Ovary (tissue), 7 donors: ENCODE measurements at regions not wholly inside any gene's neighbourhood (a gene's known extent, or its start where the extent isn't known, plus 50 kb on each side); places are given as distances from the start of the nearest gene placed in this dataset.

Experiments used
- DNase-seq, 5 donors: peaks; one replicate each; pipeline ENCODE4 v3.0.0-alpha.2; 2019 to 2020
- H3K27ac ChIP-seq, 2 donors: fragments of 200-600 bp; one replicate each; pipeline versions ENCODE4 v1.5.1 to v1.8.0; 2019 to 2022
- H3K27me3 ChIP-seq: fragments of 200-600 bp; one replicate; pipeline ENCODE4 v1.8.0; 2022
- H3K36me3 ChIP-seq: fragments of 200-600 bp; sonication (generic); one replicate; pipeline ENCODE4 v1.5.1; 2019
- H3K4me1 ChIP-seq: one replicate; pipeline ENCODE4 v1.8.1; 2013; ENCODE audit warnings: mild to moderate bottlenecking, moderate library complexity; ENCODE audit not compliant: insufficient read depth
- H3K4me3 ChIP-seq: fragments of 200-600 bp; sonication (generic); one replicate; pipeline ENCODE4 v1.5.1; 2017
- H3K9me3 ChIP-seq, 2 donors: fragments of 200-600 bp in 1 of 2; sonication (generic) in 1 of 2; one replicate each; pipeline versions ENCODE4 v1.5.1 to v1.8.1; 2013 to 2019; ENCODE audit warnings: mild to moderate bottlenecking in 1 of 2, moderate library complexity in 1 of 2
- EP300 ChIP-seq: sonication (generic); formaldehyde crosslinking; IDR thresholded peaks from one replicate; pipeline ENCODE4 v1.6.1; 2017; ENCODE audit warnings: antibody characterized with exemption
- POLR2A ChIP-seq: fragments of 450-650 bp; IDR thresholded peaks from one replicate; pipeline ENCODE4 v1.6.1; 2017; ENCODE audit warnings: antibody characterized with exemption, mild to moderate bottlenecking, moderate library complexity
- WGBS, 3 donors: extraction: QIAGEN DNeasy Blood & Tissue Kit in 1 of 3; methylation state at CpG; one replicate each; pipeline versions ENCODE4 v1.1.5 to v1.1.7; 2013 to 2017; 5-methylcytosine and 5-hydroxymethylcytosine counted together
- intact Hi-C, 4 donors: fragments of 100-400 bp; cut with DNase I; formaldehyde crosslinking; loops; one replicate each; pipeline versions ENCODE4 v1.11.0 to v1.15.1; 2022 to 2023
- TF ChIP-seq, protein P1 (sequence below), 3 donors: fragments of 450-650 bp in 2 of 3; fragments of 200-600 bp in 1 of 3; IDR thresholded peaks; one replicate each; pipeline versions ENCODE4 v1.5.1 to v1.8.0; 2016 to 2022; ENCODE audit warnings: antibody characterized with exemption in 3 of 3, mild to moderate bottlenecking in 1 of 3
- donor health status: DM: no; HTN: no; CAD: no; lungs with moderate emphysema.
- donor health status: DM: no; HTN: no; CAD: no.
- donor health status: Bipolar disorder and iron deficiency.
- donor health status: DM: no; HTN: no; CAD: no.
- donor health status: DM: yes; HTN: yes; CAD: no.

DNA sequence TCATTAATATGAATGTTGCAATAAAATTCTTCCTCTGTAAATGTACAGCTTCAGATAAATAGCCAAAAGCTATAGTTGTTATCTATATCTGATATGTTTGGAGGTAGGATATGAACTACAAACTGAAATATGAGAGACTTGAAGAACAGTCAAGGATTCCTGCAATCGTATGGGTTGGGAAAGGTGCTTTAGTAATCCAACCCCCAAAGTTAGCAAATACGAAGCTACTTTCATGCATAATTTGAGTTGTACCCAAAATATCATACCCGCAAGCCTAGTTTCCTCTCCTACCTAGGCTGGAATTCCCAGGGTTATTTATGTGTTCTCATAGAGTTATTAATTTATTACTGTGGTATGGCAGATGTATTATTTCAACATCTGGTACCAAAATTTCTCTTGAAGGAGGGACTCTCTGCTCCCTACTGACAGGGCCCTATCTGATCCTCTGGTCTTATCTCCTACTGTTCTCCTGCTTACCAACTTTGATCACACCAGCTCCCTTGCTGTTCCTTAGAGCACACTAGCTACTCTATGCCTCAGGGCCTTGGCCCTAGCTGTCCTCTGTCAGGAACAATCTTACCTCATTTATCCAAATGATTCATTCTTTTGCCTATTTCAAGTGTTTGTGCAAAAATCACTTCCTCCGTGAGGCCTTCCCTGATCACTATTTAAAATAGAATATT, 140.4 kb upstream of the CCDC54 start:
- no peak for DNase-seq

DNA sequence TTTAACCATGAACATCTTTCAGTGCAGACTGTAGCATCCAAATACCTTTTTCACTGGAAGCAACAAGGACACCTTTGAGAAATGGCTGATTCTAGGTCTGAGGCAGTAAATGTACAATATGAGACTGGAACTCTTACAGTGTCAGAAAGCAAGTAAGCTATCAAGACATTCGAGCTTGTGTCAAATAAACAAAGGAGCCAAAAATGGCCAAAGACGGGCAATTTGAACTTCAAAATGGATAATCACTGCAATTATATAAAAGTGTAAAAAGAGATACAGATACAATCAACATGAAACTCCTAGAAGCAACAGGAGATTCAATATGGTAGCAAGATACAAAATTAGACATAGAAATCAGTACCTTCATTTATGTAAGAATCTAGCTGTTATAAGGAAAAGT, 138.5 kb upstream of the CCDC54 start:
- Histone ChIP-seq H3K27ac (peak overlapping the region in 1 of 2 donors; percentile 17), H3K27me3 (no peaks in the 10 kb centered on the region), H3K36me3 (no peaks in the 10 kb centered on the region), H3K4me3 (no peak overlapping the region), H3K9me3 (no peaks in the 10 kb centered on the region), H3K4me1 (peaks cover 6% of the 10 kb centered on the region)
- intact Hi-C loops = loop anchor here in 2 of 4 donors (5.0 to 10.0 kb wide), 2 partner anchors 196 to 504 kb away; no protein-coding TSS in a partner anchor
- TF ChIP-seq POLR2A (no peak), EP300 (no peak)
- TF ChIP-seq, protein P1, sequence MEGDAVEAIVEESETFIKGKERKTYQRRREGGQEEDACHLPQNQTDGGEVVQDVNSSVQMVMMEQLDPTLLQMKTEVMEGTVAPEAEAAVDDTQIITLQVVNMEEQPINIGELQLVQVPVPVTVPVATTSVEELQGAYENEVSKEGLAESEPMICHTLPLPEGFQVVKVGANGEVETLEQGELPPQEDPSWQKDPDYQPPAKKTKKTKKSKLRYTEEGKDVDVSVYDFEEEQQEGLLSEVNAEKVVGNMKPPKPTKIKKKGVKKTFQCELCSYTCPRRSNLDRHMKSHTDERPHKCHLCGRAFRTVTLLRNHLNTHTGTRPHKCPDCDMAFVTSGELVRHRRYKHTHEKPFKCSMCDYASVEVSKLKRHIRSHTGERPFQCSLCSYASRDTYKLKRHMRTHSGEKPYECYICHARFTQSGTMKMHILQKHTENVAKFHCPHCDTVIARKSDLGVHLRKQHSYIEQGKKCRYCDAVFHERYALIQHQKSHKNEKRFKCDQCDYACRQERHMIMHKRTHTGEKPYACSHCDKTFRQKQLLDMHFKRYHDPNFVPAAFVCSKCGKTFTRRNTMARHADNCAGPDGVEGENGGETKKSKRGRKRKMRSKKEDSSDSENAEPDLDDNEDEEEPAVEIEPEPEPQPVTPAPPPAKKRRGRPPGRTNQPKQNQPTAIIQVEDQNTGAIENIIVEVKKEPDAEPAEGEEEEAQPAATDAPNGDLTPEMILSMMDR (IDR thresholded peaks at IDR 0.05) = no peak
- 79 to 88% (median 83%) methylated on average over 2 of the region's 2 CpGs for WGBS, 3 donors
- DNase-seq = no peak

More for the DNA sequence above, 140.4 kb upstream of the CCDC54 start:
- no peaks in the 10 kb centered on the region for H3K9me3 ChIP-seq
- H3K27ac ChIP-seq = peak overlapping the region in 1 of 2 donors; percentile 70
- intact Hi-C loops = loop anchor here in 3 of 4 donors (2.0 to 10.0 kb wide), 3 partner anchors 194 to 506 kb away; no protein-coding TSS in a partner anchor
- WGBS, 3 donors = 82 to 89% (median 88%) methylated on average over 4 of the region's 4 CpGs
- H3K36me3 ChIP-seq = no peaks in the 10 kb centered on the region
- H3K4me3 ChIP-seq = no peak overlapping the region
- TF ChIP-seq POLR2A (no peak), EP300 (no peak)
- TF ChIP-seq, protein P1 (IDR thresholded peaks at IDR 0.05) = no peak
- H3K4me1 ChIP-seq = peaks cover 3% of the 10 kb centered on the region
- H3K27me3 ChIP-seq = no peaks in the 10 kb centered on the region

DNA sequence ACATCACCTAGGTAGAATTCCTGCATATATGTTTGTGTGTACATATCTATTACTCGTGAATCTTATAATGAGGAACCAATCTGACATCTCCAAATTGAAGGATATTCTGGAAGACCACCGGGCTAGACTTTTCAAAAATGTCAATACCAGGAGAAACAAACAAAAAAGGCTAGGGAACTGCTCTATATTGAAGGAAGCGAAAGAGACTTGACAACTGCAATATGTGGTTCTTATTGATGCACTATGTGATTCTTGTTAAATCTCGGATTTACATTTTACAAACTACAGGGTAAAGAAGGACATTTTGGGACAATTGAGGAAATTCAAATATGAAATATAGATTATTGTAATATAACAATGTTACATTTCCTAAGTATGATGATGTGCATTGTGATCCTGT, 137.5 kb upstream of the CCDC54 start:
- intact Hi-C loops = loop anchor here in 3 of 4 donors (5.0 to 10.0 kb wide), 3 partner anchors 195 to 503 kb away; partner anchors contain the start of gene BBX (in 1 of the 3)
- no peak for DNase-seq
- no peak for TF ChIP-seq EP300
- TF ChIP-seq, protein P1 (IDR thresholded peaks at IDR 0.05) = no peak
- no peak for TF ChIP-seq POLR2A
- WGBS, 3 donors = 81 to 83% (median 83%) methylated on average over 4 of the region's 4 CpGs
- peak overlapping the region; percentile 87 for H3K4me3 ChIP-seq
- H3K27me3 ChIP-seq = no peaks in the 10 kb centered on the region
- no peaks in the 10 kb centered on the region for H3K9me3 ChIP-seq
- H3K36me3 ChIP-seq = no peaks in the 10 kb centered on the region
- H3K4me1 ChIP-seq = peaks cover 7% of the 10 kb centered on the region
- H3K27ac ChIP-seq = peak overlapping the region in 1 of 2 donors; percentile 65

DNA sequence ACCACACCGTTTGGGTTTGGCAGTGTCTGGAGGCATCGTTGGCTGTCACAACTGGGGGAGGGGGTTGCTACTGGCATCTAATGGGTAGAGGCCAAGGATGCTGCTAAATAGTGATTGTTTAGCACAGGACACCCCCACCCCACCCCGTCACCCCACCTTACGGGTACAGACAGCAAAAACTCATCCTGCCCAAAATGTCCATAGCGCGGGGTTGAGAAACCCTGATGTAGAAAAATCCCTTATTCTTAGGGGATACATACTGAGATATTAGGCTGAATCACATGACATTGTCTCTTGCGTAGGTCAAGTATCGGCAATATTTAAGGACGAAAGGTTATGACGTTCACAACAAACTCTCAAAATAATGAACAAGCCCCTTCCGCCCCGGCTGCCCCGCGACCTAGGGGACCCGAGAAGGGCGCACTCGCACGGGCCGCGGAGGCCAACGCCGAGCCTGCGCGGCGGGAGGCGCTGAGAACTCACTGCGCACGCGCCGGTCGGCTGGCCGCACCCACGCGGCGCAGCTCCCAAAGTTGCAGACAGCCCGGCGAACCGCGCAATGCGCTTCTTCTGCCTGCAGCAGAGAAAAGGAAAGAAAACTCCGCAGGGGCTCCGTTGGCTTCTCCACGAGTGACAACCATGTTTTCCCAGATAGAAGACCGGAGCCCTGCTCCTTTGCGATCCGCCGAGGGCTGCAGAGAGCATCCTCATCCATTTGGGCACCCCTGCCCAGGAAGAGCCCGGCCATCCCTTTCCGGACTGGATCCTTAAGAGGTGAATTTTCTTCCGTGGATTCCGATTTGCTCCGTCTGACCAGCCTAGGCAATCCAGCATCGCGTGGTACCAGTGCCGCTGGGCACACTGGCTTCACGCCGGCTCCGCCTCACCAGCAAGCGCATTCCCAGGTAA, 136.8 kb upstream of the CCDC54 start:
- no peaks in the 10 kb centered on the region for H3K9me3 ChIP-seq
- no peaks in the 10 kb centered on the region for H3K27me3 ChIP-seq
- no peaks in the 10 kb centered on the region for H3K36me3 ChIP-seq
- WGBS, 3 donors = 0 to 1% (median 0%) methylated on average over 59 of the region's 59 CpGs
- DNase-seq = peak; percentile 79 to 90 (median 86)
- H3K4me1 ChIP-seq = peaks cover 4% of the 10 kb centered on the region
- peak overlapping the region; percentile 87 for H3K4me3 ChIP-seq
- TF ChIP-seq POLR2A (peak; percentile 74), EP300 (no peak)
- TF ChIP-seq, protein P1 (IDR thresholded peaks at IDR 0.05) = no peak
- peak overlapping the region; percentile 46 to 65 for H3K27ac ChIP-seq
- intact Hi-C loops = loop anchor here in 1 of 4 donors (10.0 kb wide), 1 partner anchor 284 kb away; the partner anchor contains the start of gene BBX
